IMR-90 (cell line): ENCODE measurements at regions not wholly inside any gene's neighbourhood (a gene's known extent, or its start where the extent isn't known, plus 50 kb on each side); places are given as distances from the start of the nearest gene placed in this dataset.

Source experiments
- ATAC-seq: fragments of 200-7000 bp; cut with Tn5 transposase; 2 replicates; pipeline ENCODE4 v1.9.1; 2020; ENCODE audit warnings: low read depth, mild to moderate bottlenecking, moderate library complexity
- BruUV-seq: library from RNA; stranded (reverse); fragments of 400-500 nt; replicated peaks from 2 replicates; lab custom pipeline; 2021; lab: Mats Ljungman, UMichigan
- CTCF ChIA-PET: fragments of 300-600 bp; formaldehyde crosslinking; extraction: SDS; loops from one replicate; lab custom pipeline; 2021; ENCODE audit warnings: antibody characterized with exemption; lab: Yijun Ruan, JAX
- POLR2A ChIA-PET: fragments of 300-600 bp; sonication (Branson Sonifier 250); formaldehyde crosslinking; loops from one replicate; lab custom pipeline; 2022; ENCODE audit warnings: antibody characterized with exemption; ENCODE audit not compliant: unreplicated experiment; lab: Charles Lee
- DNase-seq: peaks from one replicate; pipeline ENCODE4 v3.0.0; 2013
- H2AFZ ChIP-seq: replicated peaks from 2 replicates; pipeline ENCODE3; 2013; ENCODE audit warnings: low read length, mild to moderate bottlenecking; ENCODE audit not compliant: poor library complexity
- H2AK5ac ChIP-seq: 2 replicates; pipeline ENCODE4 v1.6.1; 2013; ENCODE audit warnings: low read depth, low read length, inconsistent platforms
- H2AK9ac ChIP-seq: replicated peaks from 2 replicates; pipeline ENCODE3; 2013; ENCODE audit warnings: mild to moderate bottlenecking, low read depth, low read length, moderate library complexity; ENCODE audit not compliant: poor library complexity
- H2BK120ac ChIP-seq: 2 replicates; pipeline ENCODE4 v1.6.1; 2013; ENCODE audit warnings: low read depth, low read length, inconsistent platforms
- H2BK15ac ChIP-seq: 3 replicates; pipeline ENCODE4 v1.6.1; 2013; ENCODE audit warnings: low read depth, low read length, inconsistent platforms
- H2BK20ac ChIP-seq: 2 replicates; pipeline ENCODE4 v1.6.1; 2013; ENCODE audit warnings: low read depth, mild to moderate bottlenecking, inconsistent platforms, low read length, moderate library complexity
- H2BK5ac ChIP-seq: 2 replicates; pipeline ENCODE4 v1.6.1; 2013; ENCODE audit warnings: mild to moderate bottlenecking, low read depth, low read length, inconsistent platforms; ENCODE audit not compliant: poor library complexity, severe bottlenecking
- H3K14ac ChIP-seq: replicated peaks from 2 replicates; pipeline ENCODE4 v1.6.1; 2013; ENCODE audit warnings: low read depth, low read length, inconsistent platforms
- H3K18ac ChIP-seq: 2 replicates; pipeline ENCODE4 v1.6.1; 2013; ENCODE audit warnings: low read depth, low read length, control low read depth
- H3K23ac ChIP-seq: 2 replicates; pipeline ENCODE4 v1.6.1; 2013; ENCODE audit warnings: low read depth, low read length, inconsistent platforms
- H3K27ac ChIP-seq: 2 replicates; pipeline ENCODE4 v1.5.1; 2013; ENCODE audit warnings: mild to moderate bottlenecking, control low read depth, low read length; ENCODE audit not compliant: insufficient read depth
- H3K27me3 ChIP-seq: 2 replicates; pipeline ENCODE4 v1.6.1; 2013; ENCODE audit warnings: low read length; ENCODE audit not compliant: control insufficient read depth, insufficient read depth
- H3K36me3 ChIP-seq: 2 replicates; pipeline ENCODE4 v1.6.1; 2013; ENCODE audit warnings: low read length, mixed read lengths; ENCODE audit not compliant: control insufficient read depth, insufficient read depth
- H3K4ac ChIP-seq: 2 replicates; pipeline ENCODE4 v1.6.1; 2013; ENCODE audit warnings: low read depth, low read length, inconsistent platforms
- H3K4me1 ChIP-seq: 2 replicates; pipeline ENCODE4 v1.6.1; 2013; ENCODE audit warnings: low read length, mixed read lengths; ENCODE audit not compliant: control insufficient read depth, insufficient read depth
- H3K4me2 ChIP-seq: 2 replicates; pipeline ENCODE4 v1.6.1; 2013; ENCODE audit warnings: low read depth, mild to moderate bottlenecking, control low read depth, low read length, moderate library complexity
- H3K4me3 ChIP-seq: 2 replicates; pipeline ENCODE4 v1.5.1; 2013; ENCODE audit warnings: low read depth, mild to moderate bottlenecking, control low read depth, low read length, moderate library complexity; ENCODE audit not compliant: insufficient read depth
- H3K56ac ChIP-seq: 2 replicates; pipeline ENCODE4 v1.6.1; 2013; ENCODE audit warnings: low read length, inconsistent platforms; ENCODE audit not compliant: insufficient read depth; ENCODE audit errors: extremely low read depth
- H3K79me1 ChIP-seq, 2 experiments: 2 replicates each; pipeline ENCODE4 v1.6.1; 2013; ENCODE audit warnings: low read length in 2 of 2, inconsistent platforms in 1 of 2, low read depth in 1 of 2
- H3K9ac ChIP-seq: 2 replicates; pipeline ENCODE4 v1.6.1; 2013; ENCODE audit warnings: low read depth, low read length, control low read depth
- H3K9me1 ChIP-seq: 2 replicates; pipeline ENCODE4 v1.6.1; 2013; ENCODE audit warnings: low read length, inconsistent platforms; ENCODE audit not compliant: insufficient read depth
- H3K9me3 ChIP-seq: 2 replicates; pipeline ENCODE4 v1.6.1; 2013; ENCODE audit warnings: low read length; ENCODE audit not compliant: control insufficient read depth, insufficient read depth
- H4K20me1 ChIP-seq: 2 replicates; pipeline ENCODE4 v1.6.1; 2013; ENCODE audit warnings: low read length, inconsistent platforms; ENCODE audit not compliant: insufficient read depth
- H4K5ac ChIP-seq: 2 replicates; pipeline ENCODE4 v1.6.1; 2013; ENCODE audit warnings: mild to moderate bottlenecking, low read depth, low read length, control low read depth
- H4K8ac ChIP-seq, 2 experiments: 2 replicates each; pipeline ENCODE4 v1.6.1; 2013; ENCODE audit warnings: low read depth in 2 of 2, low read length in 2 of 2, control low read depth in 1 of 2, inconsistent platforms in 1 of 2
- H4K91ac ChIP-seq: 2 replicates; pipeline ENCODE4 v1.6.1; 2013; ENCODE audit warnings: low read depth, low read length, inconsistent platforms; ENCODE audit not compliant: insufficient read depth
- BHLHE40 ChIP-seq: fragments of 150-350 bp; IDR thresholded peaks from 2 replicates; pipeline ENCODE4 v1.6.1; 2016; ENCODE audit warnings: mild to moderate bottlenecking, low read depth, low read length
- CEBPB ChIP-seq: IDR thresholded peaks from 2 replicates; pipeline ENCODE4 v1.6.1; 2012; ENCODE audit warnings: low read depth, low read length, improper control_type of control experiment
- CHD1 ChIP-seq: IDR thresholded peaks from 2 replicates; pipeline ENCODE4 v1.6.1; 2012; ENCODE audit warnings: low read depth, low read length, improper control_type of control experiment
- FOS ChIP-seq: fragments of 150-350 bp; IDR thresholded peaks from 2 replicates; pipeline ENCODE4 v1.6.1; 2016; ENCODE audit warnings: low read depth, low read length
- MAFK ChIP-seq: IDR thresholded peaks from 2 replicates; pipeline ENCODE4 v1.6.1; 2012; ENCODE audit warnings: low read depth, low read length, improper control_type of control experiment
- MAZ ChIP-seq: IDR thresholded peaks from 2 replicates; pipeline ENCODE4 v1.6.1; 2012; ENCODE audit warnings: low read depth, mild to moderate bottlenecking, low read length, improper control_type of control experiment, moderate library complexity, borderline replicate concordance
- MXI1 ChIP-seq: IDR thresholded peaks from 2 replicates; pipeline ENCODE4 v1.6.1; 2012; ENCODE audit warnings: low read depth, mild to moderate bottlenecking, low read length, moderate library complexity, borderline replicate concordance
- NFE2L2 ChIP-seq: fragments of 150-350 bp; IDR thresholded peaks from 2 replicates; pipeline ENCODE4 v1.6.1; 2016; ENCODE audit warnings: low read depth, mild to moderate bottlenecking, low read length
- POLR2A ChIP-seq: IDR thresholded peaks from 2 replicates; pipeline ENCODE4 v1.6.1; 2012; ENCODE audit warnings: mild to moderate bottlenecking, low read depth, low read length
- RAD21 ChIP-seq: IDR thresholded peaks from 2 replicates; pipeline ENCODE4 v1.6.1; 2012; ENCODE audit warnings: low read length, improper control_type of control experiment
- RCOR1 ChIP-seq: IDR thresholded peaks from 2 replicates; pipeline ENCODE4 v1.6.1; 2012; ENCODE audit warnings: mild to moderate bottlenecking, low read length, improper control_type of control experiment; ENCODE audit not compliant: insufficient replicate concordance
- RFX5 ChIP-seq: IDR thresholded peaks from 2 replicates; pipeline ENCODE4 v1.8.0; 2012; ENCODE audit warnings: low read depth, mild to moderate bottlenecking, low read length, moderate library complexity
- SMC3 ChIP-seq: fragments of 150-350 bp; IDR thresholded peaks from 2 replicates; pipeline ENCODE4 v1.6.1; 2016; ENCODE audit warnings: low read depth, mild to moderate bottlenecking, antibody characterized with exemption, low read length, moderate library complexity
- WGBS, 2 experiments: methylation state at CpG; one replicate each; pipeline versions ENCODE4 v1.1.5 to v1.1.7; 2013; ENCODE audit warnings: missing lambda C conversion rate in 2 of 2; ENCODE audit not compliant: insufficient read length in 1 of 2; ENCODE audit errors: extremely low coverage in 2 of 2; 5-methylcytosine and 5-hydroxymethylcytosine counted together
- dilution Hi-C: fragments of 300-500 bp; cut with HindIII; formaldehyde crosslinking; loops from one replicate; pipeline ENCODE4 v1.14.3; 2018; ENCODE audit warnings: low sequenced_read_pairs; ENCODE audit not compliant: unreplicated experiment
- in situ Hi-C: fragments of 300-500 bp; cut with MboI; formaldehyde crosslinking; loops from 3 replicates; pipeline ENCODE4 v1.14.3; 2019; ENCODE audit warnings: low sequenced_read_pairs, inconsistent platforms, mixed read lengths
- intact Hi-C: fragments of 100-400 bp; cut with micrococcal nuclease; formaldehyde crosslinking; loops from 2 replicates; pipeline ENCODE4 v1.10.0; 2022
- TF ChIP-seq, protein P1 (sequence below): conservative IDR thresholded peaks from 2 replicates; pipeline ENCODE4 v1.5.1; 2012; ENCODE audit warnings: mild to moderate bottlenecking, low read depth, low read length, improper control_type of control experiment
- TF ChIP-seq, protein P2 (sequence below): fragments of 150-350 bp; IDR thresholded peaks from 2 replicates; pipeline ENCODE4 v1.6.1; 2017; ENCODE audit warnings: mild to moderate bottlenecking, antibody characterized with exemption, low read length, low read depth
- TF ChIP-seq, protein P3 (sequence below): fragments of 150-350 bp; IDR thresholded peaks from 2 replicates; pipeline ENCODE4 v1.6.1; 2016; ENCODE audit warnings: low read depth, mild to moderate bottlenecking, low read length, moderate library complexity, borderline replicate concordance

DNA sequence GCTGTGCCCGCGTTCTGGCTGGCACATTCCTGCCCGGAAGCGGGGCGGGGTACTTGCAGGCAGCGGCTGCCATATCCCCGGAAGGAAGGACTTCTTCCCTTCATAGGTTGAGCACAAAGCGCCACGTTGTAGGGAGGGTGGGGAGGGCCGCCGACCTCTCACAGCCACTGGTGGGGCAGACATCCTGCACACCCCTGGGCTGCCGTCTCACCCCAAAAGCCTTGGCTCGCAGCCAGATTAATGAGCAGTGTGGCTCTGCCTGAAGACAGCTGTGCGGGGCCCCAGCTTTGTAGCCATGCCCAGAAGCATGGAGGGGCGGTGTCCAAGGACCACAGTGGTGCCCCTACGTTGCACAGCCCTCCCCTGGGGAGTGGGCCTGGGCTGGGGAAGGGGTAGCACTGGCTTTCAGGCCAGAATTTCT, 54.3 kb upstream of the DPYSL4 start:
- H2BK15ac ChIP-seq, result no peak overlapping the region
- H4K8ac ChIP-seq, result no peak overlapping the region
- dilution Hi-C loops (no loop called here), intact Hi-C loops (no loop called here), in situ Hi-C loops (loop anchor here (10.0 kb wide), 1 partner anchor 248 kb away; no protein-coding TSS in a partner anchor)
- no peaks in the 10 kb centered on the region for H4K20me1 ChIP-seq
- no peaks in the 10 kb centered on the region for H3K79me1 ChIP-seq
- H3K56ac ChIP-seq, result no peak overlapping the region
- DNase-seq, result no peak
- H3K4me3 ChIP-seq, result no peak overlapping the region
- H3K18ac ChIP-seq, result no peak overlapping the region
- H3K9me1 ChIP-seq, result no peaks in the 10 kb centered on the region
- no peak overlapping the region for H2AK9ac ChIP-seq
- H3K4ac ChIP-seq, result no peak overlapping the region
- H4K5ac ChIP-seq, result no peak overlapping the region
- no peak overlapping the region for H3K27ac ChIP-seq
- no peak overlapping the region for H2BK120ac ChIP-seq
- H3K14ac ChIP-seq, result no peak overlapping the region
- TF ChIP-seq CEBPB, result no peak
- TF ChIP-seq SMC3, result no peak
- TF ChIP-seq POLR2A, result no peak
- TF ChIP-seq, protein P1, sequence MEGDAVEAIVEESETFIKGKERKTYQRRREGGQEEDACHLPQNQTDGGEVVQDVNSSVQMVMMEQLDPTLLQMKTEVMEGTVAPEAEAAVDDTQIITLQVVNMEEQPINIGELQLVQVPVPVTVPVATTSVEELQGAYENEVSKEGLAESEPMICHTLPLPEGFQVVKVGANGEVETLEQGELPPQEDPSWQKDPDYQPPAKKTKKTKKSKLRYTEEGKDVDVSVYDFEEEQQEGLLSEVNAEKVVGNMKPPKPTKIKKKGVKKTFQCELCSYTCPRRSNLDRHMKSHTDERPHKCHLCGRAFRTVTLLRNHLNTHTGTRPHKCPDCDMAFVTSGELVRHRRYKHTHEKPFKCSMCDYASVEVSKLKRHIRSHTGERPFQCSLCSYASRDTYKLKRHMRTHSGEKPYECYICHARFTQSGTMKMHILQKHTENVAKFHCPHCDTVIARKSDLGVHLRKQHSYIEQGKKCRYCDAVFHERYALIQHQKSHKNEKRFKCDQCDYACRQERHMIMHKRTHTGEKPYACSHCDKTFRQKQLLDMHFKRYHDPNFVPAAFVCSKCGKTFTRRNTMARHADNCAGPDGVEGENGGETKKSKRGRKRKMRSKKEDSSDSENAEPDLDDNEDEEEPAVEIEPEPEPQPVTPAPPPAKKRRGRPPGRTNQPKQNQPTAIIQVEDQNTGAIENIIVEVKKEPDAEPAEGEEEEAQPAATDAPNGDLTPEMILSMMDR, result no peak
- no peak for TF ChIP-seq MXI1
- no peak for TF ChIP-seq FOS
- TF ChIP-seq BHLHE40, result no peak
- no peak for TF ChIP-seq RAD21
- TF ChIP-seq NFE2L2, result no peak
- TF ChIP-seq, protein P2, sequence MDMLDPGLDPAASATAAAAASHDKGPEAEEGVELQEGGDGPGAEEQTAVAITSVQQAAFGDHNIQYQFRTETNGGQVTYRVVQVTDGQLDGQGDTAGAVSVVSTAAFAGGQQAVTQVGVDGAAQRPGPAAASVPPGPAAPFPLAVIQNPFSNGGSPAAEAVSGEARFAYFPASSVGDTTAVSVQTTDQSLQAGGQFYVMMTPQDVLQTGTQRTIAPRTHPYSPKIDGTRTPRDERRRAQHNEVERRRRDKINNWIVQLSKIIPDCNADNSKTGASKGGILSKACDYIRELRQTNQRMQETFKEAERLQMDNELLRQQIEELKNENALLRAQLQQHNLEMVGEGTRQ, result no peak
- TF ChIP-seq CHD1, result no peak
- no peak for TF ChIP-seq RFX5
- TF ChIP-seq MAFK, result no peak
- TF ChIP-seq RCOR1, result no peak
- TF ChIP-seq, protein P3, sequence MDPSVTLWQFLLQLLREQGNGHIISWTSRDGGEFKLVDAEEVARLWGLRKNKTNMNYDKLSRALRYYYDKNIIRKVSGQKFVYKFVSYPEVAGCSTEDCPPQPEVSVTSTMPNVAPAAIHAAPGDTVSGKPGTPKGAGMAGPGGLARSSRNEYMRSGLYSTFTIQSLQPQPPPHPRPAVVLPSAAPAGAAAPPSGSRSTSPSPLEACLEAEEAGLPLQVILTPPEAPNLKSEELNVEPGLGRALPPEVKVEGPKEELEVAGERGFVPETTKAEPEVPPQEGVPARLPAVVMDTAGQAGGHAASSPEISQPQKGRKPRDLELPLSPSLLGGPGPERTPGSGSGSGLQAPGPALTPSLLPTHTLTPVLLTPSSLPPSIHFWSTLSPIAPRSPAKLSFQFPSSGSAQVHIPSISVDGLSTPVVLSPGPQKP, result no peak
- no peak for TF ChIP-seq MAZ
- CTCF ChIA-PET, result interaction anchor here (0.9 kb wide), 1 partner anchor 10 kb away, joined by 3 read pairs; no protein-coding TSS in a partner anchor
- no peak overlapping the region for H2BK20ac ChIP-seq
- no peak overlapping the region for H2AK5ac ChIP-seq
- peaks cover 5% of the 10 kb centered on the region for H3K27me3 ChIP-seq
- POLR2A ChIA-PET, result no interaction called here
- H3K4me1 ChIP-seq, result no peaks in the 10 kb centered on the region
- H3K9ac ChIP-seq, result no peak overlapping the region
- BruUV-seq, result no TSS peak
- no peak overlapping the region for H2AFZ ChIP-seq
- H3K4me2 ChIP-seq, result no peak overlapping the region
- 60% methylated on average over 2 of the region's 16 CpGs; no CpG with 5 or more reads in 1 of the 2 experiments for WGBS, 2 experiments
- H4K91ac ChIP-seq, result no peak overlapping the region
- no peak overlapping the region for H2BK5ac ChIP-seq
- H3K9me3 ChIP-seq, result no peaks in the 10 kb centered on the region
- H3K23ac ChIP-seq, result no peak overlapping the region
- no peak for ATAC-seq
- no peaks in the 10 kb centered on the region for H3K36me3 ChIP-seq
